ENCODE measurements at regions not wholly inside any gene's neighbourhood (a gene's known extent, or its start where the extent isn't known, plus 50 kb on each side); places are given as distances from the start of the nearest gene placed in this dataset.

DNA sequence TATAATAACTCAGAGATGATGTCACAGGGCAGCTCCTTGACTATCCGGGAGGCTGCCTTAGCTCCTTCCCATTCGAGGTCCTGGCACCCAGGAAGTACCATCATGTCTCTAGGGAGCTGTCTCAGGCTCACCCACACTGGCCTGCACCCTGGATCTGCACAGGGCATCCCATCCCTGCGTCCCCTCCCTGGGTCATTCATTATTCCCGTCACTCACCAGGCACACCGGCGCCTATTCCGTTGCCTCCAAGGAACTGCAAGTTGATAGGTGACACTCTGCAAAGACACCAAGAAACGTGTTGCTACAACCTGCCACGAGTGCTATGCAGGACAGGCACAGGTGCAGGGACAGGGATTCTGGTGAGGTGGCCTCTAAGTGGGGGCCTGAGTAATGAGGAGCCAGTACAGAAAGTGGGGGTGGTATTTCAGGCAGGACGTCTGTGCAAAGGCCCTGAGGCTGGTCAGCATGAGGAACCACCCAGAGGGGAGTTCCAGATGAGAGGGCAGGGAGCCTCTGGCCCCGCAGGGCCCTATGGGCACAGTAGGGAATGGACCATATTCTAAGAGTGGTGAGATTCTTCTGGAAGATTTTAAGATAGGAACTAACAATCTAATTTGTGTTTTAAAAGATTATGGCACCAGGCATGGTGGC is 71.6 kb upstream of the SHANK2 start:
- TF ChIP-seq, protein P1, sequence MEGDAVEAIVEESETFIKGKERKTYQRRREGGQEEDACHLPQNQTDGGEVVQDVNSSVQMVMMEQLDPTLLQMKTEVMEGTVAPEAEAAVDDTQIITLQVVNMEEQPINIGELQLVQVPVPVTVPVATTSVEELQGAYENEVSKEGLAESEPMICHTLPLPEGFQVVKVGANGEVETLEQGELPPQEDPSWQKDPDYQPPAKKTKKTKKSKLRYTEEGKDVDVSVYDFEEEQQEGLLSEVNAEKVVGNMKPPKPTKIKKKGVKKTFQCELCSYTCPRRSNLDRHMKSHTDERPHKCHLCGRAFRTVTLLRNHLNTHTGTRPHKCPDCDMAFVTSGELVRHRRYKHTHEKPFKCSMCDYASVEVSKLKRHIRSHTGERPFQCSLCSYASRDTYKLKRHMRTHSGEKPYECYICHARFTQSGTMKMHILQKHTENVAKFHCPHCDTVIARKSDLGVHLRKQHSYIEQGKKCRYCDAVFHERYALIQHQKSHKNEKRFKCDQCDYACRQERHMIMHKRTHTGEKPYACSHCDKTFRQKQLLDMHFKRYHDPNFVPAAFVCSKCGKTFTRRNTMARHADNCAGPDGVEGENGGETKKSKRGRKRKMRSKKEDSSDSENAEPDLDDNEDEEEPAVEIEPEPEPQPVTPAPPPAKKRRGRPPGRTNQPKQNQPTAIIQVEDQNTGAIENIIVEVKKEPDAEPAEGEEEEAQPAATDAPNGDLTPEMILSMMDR (IDR thresholded peaks at IDR 0.05; ENCODE audit: poor library complexity, severe bottlenecking), result no peak
- TF ChIP-seq EZH2 (IDR thresholded peaks at IDR 0.05; ENCODE audit: borderline replicate concordance, insufficient read depth, low read length, poor library complexity, severe bottlenecking) (no peak), EP300 (conservative IDR thresholded peaks at IDR 0.05; ENCODE audit: poor library complexity, severe bottlenecking) (no peak), MXI1 (conservative IDR thresholded peaks at IDR 0.05; ENCODE audit: poor library complexity, severe bottlenecking) (no peak), RAD21 (conservative IDR thresholded peaks at IDR 0.05) (no peak), TAF1 (IDR thresholded peaks at IDR 0.05; ENCODE audit: low read depth) (no peak)
- TF ChIP-seq, protein P2, sequence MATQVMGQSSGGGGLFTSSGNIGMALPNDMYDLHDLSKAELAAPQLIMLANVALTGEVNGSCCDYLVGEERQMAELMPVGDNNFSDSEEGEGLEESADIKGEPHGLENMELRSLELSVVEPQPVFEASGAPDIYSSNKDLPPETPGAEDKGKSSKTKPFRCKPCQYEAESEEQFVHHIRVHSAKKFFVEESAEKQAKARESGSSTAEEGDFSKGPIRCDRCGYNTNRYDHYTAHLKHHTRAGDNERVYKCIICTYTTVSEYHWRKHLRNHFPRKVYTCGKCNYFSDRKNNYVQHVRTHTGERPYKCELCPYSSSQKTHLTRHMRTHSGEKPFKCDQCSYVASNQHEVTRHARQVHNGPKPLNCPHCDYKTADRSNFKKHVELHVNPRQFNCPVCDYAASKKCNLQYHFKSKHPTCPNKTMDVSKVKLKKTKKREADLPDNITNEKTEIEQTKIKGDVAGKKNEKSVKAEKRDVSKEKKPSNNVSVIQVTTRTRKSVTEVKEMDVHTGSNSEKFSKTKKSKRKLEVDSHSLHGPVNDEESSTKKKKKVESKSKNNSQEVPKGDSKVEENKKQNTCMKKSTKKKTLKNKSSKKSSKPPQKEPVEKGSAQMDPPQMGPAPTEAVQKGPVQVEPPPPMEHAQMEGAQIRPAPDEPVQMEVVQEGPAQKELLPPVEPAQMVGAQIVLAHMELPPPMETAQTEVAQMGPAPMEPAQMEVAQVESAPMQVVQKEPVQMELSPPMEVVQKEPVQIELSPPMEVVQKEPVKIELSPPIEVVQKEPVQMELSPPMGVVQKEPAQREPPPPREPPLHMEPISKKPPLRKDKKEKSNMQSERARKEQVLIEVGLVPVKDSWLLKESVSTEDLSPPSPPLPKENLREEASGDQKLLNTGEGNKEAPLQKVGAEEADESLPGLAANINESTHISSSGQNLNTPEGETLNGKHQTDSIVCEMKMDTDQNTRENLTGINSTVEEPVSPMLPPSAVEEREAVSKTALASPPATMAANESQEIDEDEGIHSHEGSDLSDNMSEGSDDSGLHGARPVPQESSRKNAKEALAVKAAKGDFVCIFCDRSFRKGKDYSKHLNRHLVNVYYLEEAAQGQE (IDR thresholded peaks at IDR 0.05; ENCODE audit: borderline replicate concordance), result no peak
